ENCODE measurements at regions not wholly inside any gene's neighbourhood (a gene's known extent, or its start where the extent isn't known, plus 50 kb on each side); places are given as distances from the start of the nearest gene placed in this dataset.

GRCh38 chr10:10207538-10207937 lies 810.1 kb upstream of the CELF2 start:
- TF ChIP-seq POLR2A (IDR thresholded peaks at IDR 0.05) (no peak), CTCF (IDR thresholded peaks at IDR 0.05) (no peak)
